Neural cell (in vitro differentiated cells): ENCODE measurements at regions not wholly inside any gene's neighbourhood (a gene's known extent, or its start where the extent isn't known, plus 50 kb on each side); places are given as distances from the start of the nearest gene placed in this dataset.
"Not testable (repeated sequence)": the region's sequence is repeated elsewhere in the genome, so short reads cannot be mapped to it uniquely, and the experiment has no call there.

Source experiments
- EP300 ChIP-seq: fragments of 450-650 bp; conservative IDR thresholded peaks from 2 replicates; pipeline ENCODE4 v1.6.1; 2014; ENCODE audit warnings: antibody characterized with exemption, mild to moderate bottlenecking, moderate library complexity; ENCODE audit not compliant: poor library complexity, severe bottlenecking
- EZH2 ChIP-seq: fragments of 200-600, 300-800 bp; shearing (Covaris generic), sonication (generic); IDR thresholded peaks from 2 replicates; pipeline ENCODE4 v1.6.1; 2014; ENCODE audit warnings: antibody characterized with exemption, low read length, borderline replicate concordance, mild to moderate bottlenecking; ENCODE audit not compliant: insufficient read depth, poor library complexity, severe bottlenecking
- MXI1 ChIP-seq: fragments of 450-650 bp; conservative IDR thresholded peaks from 2 replicates; pipeline ENCODE4 v1.6.1; 2014; ENCODE audit warnings: antibody characterized with exemption, mild to moderate bottlenecking; ENCODE audit not compliant: poor library complexity, severe bottlenecking
- POLR2AphosphoS5 ChIP-seq: IDR thresholded peaks from 2 replicates; pipeline ENCODE4 v1.6.1; 2012
- RAD21 ChIP-seq: fragments of 450-650 bp; conservative IDR thresholded peaks from 2 replicates; pipeline ENCODE4 v1.6.1; 2014; ENCODE audit warnings: antibody characterized with exemption, mild to moderate bottlenecking, moderate library complexity
- SMC3 ChIP-seq: fragments of 450-650 bp; conservative IDR thresholded peaks from 2 replicates; pipeline ENCODE4 v1.6.1; 2014; ENCODE audit warnings: antibody characterized with exemption, mild to moderate bottlenecking, moderate library complexity; ENCODE audit not compliant: poor library complexity
- TAF1 ChIP-seq: IDR thresholded peaks from 2 replicates; pipeline ENCODE4 v1.6.1; 2012; ENCODE audit warnings: low read depth
- TF ChIP-seq, protein P1 (sequence below): fragments of 450-650 bp; IDR thresholded peaks from 2 replicates; pipeline ENCODE4 v1.5.1; 2014; ENCODE audit warnings: antibody characterized with exemption, mild to moderate bottlenecking, moderate library complexity; ENCODE audit not compliant: poor library complexity, severe bottlenecking
- TF ChIP-seq, protein P2 (sequence below): IDR thresholded peaks from 2 replicates; pipeline ENCODE4 v1.6.1; 2012; ENCODE audit warnings: borderline replicate concordance

DNA sequence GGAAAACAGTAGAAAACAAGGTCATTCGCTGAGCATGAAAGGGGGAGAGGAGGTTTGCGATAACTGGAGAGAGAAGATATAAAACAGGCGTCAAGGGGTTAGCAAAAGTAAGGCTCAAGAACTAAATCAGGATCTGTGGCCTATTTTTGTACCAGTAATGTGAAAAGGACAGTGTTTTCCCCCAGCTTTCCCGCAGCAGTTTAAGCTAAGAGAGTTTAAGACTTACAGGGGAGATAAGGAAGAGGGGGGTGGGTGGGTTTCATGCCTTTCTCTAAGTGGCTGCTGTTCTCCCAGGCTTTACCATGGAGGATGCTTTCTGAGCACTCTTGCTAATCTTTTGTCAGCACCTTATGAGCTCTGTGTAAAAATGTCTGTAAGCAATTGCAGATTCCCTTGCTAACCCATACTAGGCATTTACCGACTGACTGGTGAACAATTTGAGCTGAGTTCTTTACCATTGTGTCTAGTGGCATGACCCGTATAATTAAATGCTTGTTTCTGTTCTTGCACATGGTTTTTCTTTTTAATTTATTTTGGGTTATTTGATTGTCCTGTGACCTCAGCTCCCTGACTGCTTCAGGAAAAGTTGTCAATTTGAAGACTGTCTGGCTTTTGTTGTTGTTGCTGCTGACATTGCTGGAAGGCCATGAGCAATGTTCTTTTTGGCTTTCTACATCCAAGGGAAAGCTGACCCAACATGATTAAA lies 144.0 kb downstream of the KBTBD2 start:
- TF ChIP-seq, protein P1, sequence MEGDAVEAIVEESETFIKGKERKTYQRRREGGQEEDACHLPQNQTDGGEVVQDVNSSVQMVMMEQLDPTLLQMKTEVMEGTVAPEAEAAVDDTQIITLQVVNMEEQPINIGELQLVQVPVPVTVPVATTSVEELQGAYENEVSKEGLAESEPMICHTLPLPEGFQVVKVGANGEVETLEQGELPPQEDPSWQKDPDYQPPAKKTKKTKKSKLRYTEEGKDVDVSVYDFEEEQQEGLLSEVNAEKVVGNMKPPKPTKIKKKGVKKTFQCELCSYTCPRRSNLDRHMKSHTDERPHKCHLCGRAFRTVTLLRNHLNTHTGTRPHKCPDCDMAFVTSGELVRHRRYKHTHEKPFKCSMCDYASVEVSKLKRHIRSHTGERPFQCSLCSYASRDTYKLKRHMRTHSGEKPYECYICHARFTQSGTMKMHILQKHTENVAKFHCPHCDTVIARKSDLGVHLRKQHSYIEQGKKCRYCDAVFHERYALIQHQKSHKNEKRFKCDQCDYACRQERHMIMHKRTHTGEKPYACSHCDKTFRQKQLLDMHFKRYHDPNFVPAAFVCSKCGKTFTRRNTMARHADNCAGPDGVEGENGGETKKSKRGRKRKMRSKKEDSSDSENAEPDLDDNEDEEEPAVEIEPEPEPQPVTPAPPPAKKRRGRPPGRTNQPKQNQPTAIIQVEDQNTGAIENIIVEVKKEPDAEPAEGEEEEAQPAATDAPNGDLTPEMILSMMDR: not testable (repeated sequence)
- not testable (repeated sequence) for TF ChIP-seq RAD21, EP300, EZH2, POLR2AphosphoS5, TAF1, SMC3, MXI1
- TF ChIP-seq, protein P2, sequence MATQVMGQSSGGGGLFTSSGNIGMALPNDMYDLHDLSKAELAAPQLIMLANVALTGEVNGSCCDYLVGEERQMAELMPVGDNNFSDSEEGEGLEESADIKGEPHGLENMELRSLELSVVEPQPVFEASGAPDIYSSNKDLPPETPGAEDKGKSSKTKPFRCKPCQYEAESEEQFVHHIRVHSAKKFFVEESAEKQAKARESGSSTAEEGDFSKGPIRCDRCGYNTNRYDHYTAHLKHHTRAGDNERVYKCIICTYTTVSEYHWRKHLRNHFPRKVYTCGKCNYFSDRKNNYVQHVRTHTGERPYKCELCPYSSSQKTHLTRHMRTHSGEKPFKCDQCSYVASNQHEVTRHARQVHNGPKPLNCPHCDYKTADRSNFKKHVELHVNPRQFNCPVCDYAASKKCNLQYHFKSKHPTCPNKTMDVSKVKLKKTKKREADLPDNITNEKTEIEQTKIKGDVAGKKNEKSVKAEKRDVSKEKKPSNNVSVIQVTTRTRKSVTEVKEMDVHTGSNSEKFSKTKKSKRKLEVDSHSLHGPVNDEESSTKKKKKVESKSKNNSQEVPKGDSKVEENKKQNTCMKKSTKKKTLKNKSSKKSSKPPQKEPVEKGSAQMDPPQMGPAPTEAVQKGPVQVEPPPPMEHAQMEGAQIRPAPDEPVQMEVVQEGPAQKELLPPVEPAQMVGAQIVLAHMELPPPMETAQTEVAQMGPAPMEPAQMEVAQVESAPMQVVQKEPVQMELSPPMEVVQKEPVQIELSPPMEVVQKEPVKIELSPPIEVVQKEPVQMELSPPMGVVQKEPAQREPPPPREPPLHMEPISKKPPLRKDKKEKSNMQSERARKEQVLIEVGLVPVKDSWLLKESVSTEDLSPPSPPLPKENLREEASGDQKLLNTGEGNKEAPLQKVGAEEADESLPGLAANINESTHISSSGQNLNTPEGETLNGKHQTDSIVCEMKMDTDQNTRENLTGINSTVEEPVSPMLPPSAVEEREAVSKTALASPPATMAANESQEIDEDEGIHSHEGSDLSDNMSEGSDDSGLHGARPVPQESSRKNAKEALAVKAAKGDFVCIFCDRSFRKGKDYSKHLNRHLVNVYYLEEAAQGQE: not testable (repeated sequence)
